OCI-LY1 (cell line): ENCODE measurements at regions not wholly inside any gene's neighbourhood (a gene's known extent, or its start where the extent isn't known, plus 50 kb on each side); places are given as distances from the start of the nearest gene placed in this dataset.

ENCODE experiments used
- H2AFZ ChIP-seq: fragments of 200-600 bp; sonication (generic), shearing (Covaris generic); 2 replicates; pipeline ENCODE4 v1.6.0; 2014; ENCODE audit warnings: antibody characterized with exemption, mild to moderate bottlenecking, low read length
- H3F3A ChIP-seq: fragments of 200-600 bp; sonication (generic), shearing (Covaris generic); 2 replicates; pipeline ENCODE4 v1.6.0; 2014; ENCODE audit warnings: mild to moderate bottlenecking, antibody characterized with exemption, low read length, moderate library complexity; ENCODE audit not compliant: insufficient read depth
- H3K27ac ChIP-seq: fragments of 200-600 bp; sonication (generic); 2 replicates; pipeline ENCODE4 v1.5.1; 2014; ENCODE audit warnings: low read length, mixed run types, mild to moderate bottlenecking, low read depth; ENCODE audit not compliant: poor library complexity, severe bottlenecking
- H3K27me3 ChIP-seq: fragments of 200-600 bp; sonication (generic); 2 replicates; pipeline ENCODE4 v1.6.0; 2014; ENCODE audit warnings: antibody characterized with exemption, mild to moderate bottlenecking, low read length, moderate library complexity; ENCODE audit not compliant: insufficient read depth
- H3K36me3 ChIP-seq: fragments of 200-600 bp; sonication (generic); 2 replicates; pipeline ENCODE4 v1.6.1; 2014; ENCODE audit warnings: mild to moderate bottlenecking, antibody characterized with exemption, low read length, moderate library complexity, mixed read lengths; ENCODE audit not compliant: insufficient read depth
- H3K4me1 ChIP-seq: fragments of 200-600 bp; sonication (generic); 2 replicates; pipeline ENCODE4 v1.5.1; 2014; ENCODE audit warnings: mild to moderate bottlenecking, low read length, moderate library complexity; ENCODE audit not compliant: insufficient read depth, severe bottlenecking
- H3K4me2 ChIP-seq: fragments of 200-600 bp; sonication (generic), shearing (Covaris generic); 2 replicates; pipeline ENCODE4 v1.6.1; 2014; ENCODE audit warnings: low read length
- H3K4me3 ChIP-seq: fragments of 200-600 bp; sonication (generic); 2 replicates; pipeline ENCODE4 v1.5.1; 2014; ENCODE audit warnings: low read length, low read depth, mild to moderate bottlenecking, mixed read lengths; ENCODE audit not compliant: poor library complexity, severe bottlenecking
- H3K79me2 ChIP-seq: fragments of 200-600 bp; shearing (Covaris generic); 2 replicates; pipeline ENCODE4 v1.6.1; 2016; ENCODE audit warnings: mixed run types, low read length, mixed read lengths; ENCODE audit not compliant: insufficient read depth
- H3K9ac ChIP-seq: fragments of 200-600 bp; sonication (generic), shearing (Covaris generic); 2 replicates; pipeline ENCODE4 v1.6.1; 2014; ENCODE audit warnings: mild to moderate bottlenecking, low read length, mixed read lengths
- H3K9me2 ChIP-seq: fragments of 200-600 bp; sonication (generic), shearing (Covaris generic); 2 replicates; pipeline ENCODE4 v1.6.1; 2014; ENCODE audit warnings: low read depth, mild to moderate bottlenecking, low read length, mixed read lengths
- H3K9me3 ChIP-seq: fragments of 200-600 bp; shearing (Covaris generic); 2 replicates; pipeline ENCODE4 v1.6.1; 2014; ENCODE audit warnings: low read length, mixed read lengths
- H4K20me1 ChIP-seq: fragments of 200-600 bp; sonication (generic), shearing (Covaris generic); 2 replicates; pipeline ENCODE4 v1.6.0; 2016; ENCODE audit warnings: mild to moderate bottlenecking, low read length; ENCODE audit not compliant: insufficient read depth
- CTCF ChIP-seq: fragments of 200-600 bp; sonication (generic), shearing (Covaris generic); IDR thresholded peaks from 2 replicates; pipeline ENCODE4 v1.5.1; 2017; ENCODE audit warnings: mild to moderate bottlenecking, antibody characterized with exemption, low read length, moderate library complexity, mixed read lengths
- EZH2 ChIP-seq: fragments of 200-600 bp; sonication (generic), shearing (Covaris generic); IDR thresholded peaks from 2 replicates; pipeline ENCODE4 v1.8.0; 2017; ENCODE audit warnings: borderline replicate concordance, mixed run types, mild to moderate bottlenecking, antibody characterized with exemption, low read length, moderate library complexity, mixed read lengths

GRCh38 chr2:13572466-13572865, 855.7 kb downstream of the TRIB2 start:
- Histone ChIP-seq H3K4me2 (no peak overlapping the region), H3K9ac (no peak overlapping the region), H3K4me3 (no peak overlapping the region), H3K4me1 (no peaks in the 10 kb centered on the region), H4K20me1 (no peaks in the 10 kb centered on the region), H3K9me3 (no peaks in the 10 kb centered on the region), H3K27ac (no peak overlapping the region), H2AFZ (no peak overlapping the region), H3K36me3 (no peaks in the 10 kb centered on the region), H3F3A (no peaks in the 10 kb centered on the region), H3K27me3 (no peaks in the 10 kb centered on the region), H3K79me2 (no peaks in the 10 kb centered on the region), H3K9me2 (no peaks in the 10 kb centered on the region)
- TF ChIP-seq EZH2 = no peak
- TF ChIP-seq CTCF = no peak

DNA sequence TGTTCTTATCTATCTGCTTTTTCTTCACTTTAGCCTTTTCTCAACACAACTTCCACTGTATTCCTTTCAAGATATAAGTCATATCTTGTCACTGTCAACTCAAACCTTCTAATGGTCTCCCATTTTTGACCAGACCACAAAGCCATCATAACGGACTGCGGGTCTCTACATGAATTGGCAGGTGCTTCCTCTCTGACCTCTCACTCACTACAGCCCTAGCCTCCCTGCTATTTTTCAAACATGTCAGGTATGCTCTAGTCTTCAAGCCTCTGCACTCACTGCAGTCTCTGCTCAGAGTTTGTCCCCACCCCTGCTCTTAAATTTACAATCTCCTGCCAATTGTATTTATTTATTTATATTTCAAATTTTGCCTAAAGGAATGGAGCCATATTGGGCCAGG, 858.1 kb downstream of the TRIB2 start:
- H3K9me3 ChIP-seq = no peaks in the 10 kb centered on the region
- H3K27ac ChIP-seq = no peak overlapping the region
- no peak overlapping the region for H3K4me2 ChIP-seq
- H2AFZ ChIP-seq = no peak overlapping the region
- H3K9ac ChIP-seq = no peak overlapping the region
- no peaks in the 10 kb centered on the region for H3K4me1 ChIP-seq
- no peaks in the 10 kb centered on the region for H3K27me3 ChIP-seq
- no peaks in the 10 kb centered on the region for H3K9me2 ChIP-seq
- no peaks in the 10 kb centered on the region for H4K20me1 ChIP-seq
- no peaks in the 10 kb centered on the region for H3F3A ChIP-seq
- TF ChIP-seq EZH2 (no peak), CTCF (no peak)
- H3K79me2 ChIP-seq = no peaks in the 10 kb centered on the region
- no peak overlapping the region for H3K4me3 ChIP-seq
- no peaks in the 10 kb centered on the region for H3K36me3 ChIP-seq

- Histone ChIP-seq H3K9me2 (no peaks in the 10 kb centered on the region), H3K79me2 (no peaks in the 10 kb centered on the region), H3K27me3 (no peaks in the 10 kb centered on the region), H2AFZ (no peak overlapping the region), H3K4me3 (no peak overlapping the region), H3K27ac (no peak overlapping the region), H3K4me1 (no peaks in the 10 kb centered on the region), H3K9me3 (no peaks in the 10 kb centered on the region), H3K36me3 (no peaks in the 10 kb centered on the region), H3F3A (no peaks in the 10 kb centered on the region), H3K4me2 (no peak overlapping the region), H4K20me1 (no peaks in the 10 kb centered on the region), H3K9ac (no peak overlapping the region)
- no peak for TF ChIP-seq CTCF
- TF ChIP-seq EZH2 = no peak
Measured at GRCh38 chr2:13576406-13577036, 859.8 kb downstream of the TRIB2 start.
